Kidney glomerular epithelial cell (primary cell): ENCODE measurements at regions not wholly inside any gene's neighbourhood (a gene's known extent, or its start where the extent isn't known, plus 50 kb on each side); places are given as distances from the start of the nearest gene placed in this dataset.

Source experiments
- DNase-seq: peaks from one replicate; lab custom pipeline; 2025; lab: John Stamatoyannopoulos, UW

- DNase-seq, result peak; percentile 48
These were observed 53.8 kb upstream of the APP start for GRCh38 chr21:26224366-26224765.
